SK-N-SH treated with all-trans-retinoic acid at 6 μM for 48 hours (cell line): ENCODE measurements at regions not wholly inside any gene's neighbourhood (a gene's known extent, or its start where the extent isn't known, plus 50 kb on each side); places are given as distances from the start of the nearest gene placed in this dataset.
"Not testable (repeated sequence)": the region's sequence is repeated elsewhere in the genome, so short reads cannot be mapped to it uniquely, and the experiment has no call there.

Source experiments
- ATAC-seq: fragments of 200-7000 bp; cut with Tn5 transposase; 3 replicates; pipeline ENCODE4 v1.9.1; 2020; ENCODE audit warnings: mild to moderate bottlenecking, moderate library complexity
- ARNTL ChIP-seq: fragments of 450-650 bp; formaldehyde crosslinking; IDR thresholded peaks from 2 replicates; pipeline ENCODE4 v1.5.0; 2020; ENCODE audit warnings: low read depth, mild to moderate bottlenecking, moderate library complexity, borderline replicate concordance
- BACH2 ChIP-seq: fragments of 250-450 bp; sonication (Bioruptor Pico); IDR thresholded peaks from 2 replicates; pipeline ENCODE4 v1.9.0; 2021; ENCODE audit warnings: mild to moderate bottlenecking, borderline replicate concordance
- CREB5 ChIP-seq: fragments of 250-450 bp; sonication (Bioruptor Pico); IDR thresholded peaks from 2 replicates; pipeline ENCODE4 v1.5.1; 2020; ENCODE audit warnings: low read depth, mild to moderate bottlenecking, moderate library complexity
- CSRNP3 ChIP-seq: fragments of 250-450 bp; sonication (Bioruptor Pico); IDR thresholded peaks from 2 replicates; pipeline ENCODE4 v1.5.1; 2021; ENCODE audit warnings: mild to moderate bottlenecking, moderate library complexity
- ESRRG ChIP-seq: fragments of 250-450 bp; sonication (Bioruptor Pico); IDR thresholded peaks from 2 replicates; pipeline ENCODE4 v1.6.1; 2021; ENCODE audit warnings: mild to moderate bottlenecking
- ISL1 ChIP-seq: fragments of 250-450 bp; sonication (Bioruptor Pico); IDR thresholded peaks from 2 replicates; pipeline ENCODE4 v2.1.2; 2022; ENCODE audit warnings: mild to moderate bottlenecking, moderate library complexity
- PATZ1 ChIP-seq: fragments of 250-450 bp; sonication (Bioruptor Pico); IDR thresholded peaks from 2 replicates; pipeline ENCODE4 v1.8.0; 2020; ENCODE audit warnings: mild to moderate bottlenecking, moderate library complexity, borderline replicate concordance
- POU6F1 ChIP-seq: fragments of 250-450 bp; sonication (Bioruptor Pico); IDR thresholded peaks from 2 replicates; pipeline ENCODE4 v1.8.0; 2021; ENCODE audit warnings: low read depth, mild to moderate bottlenecking, moderate library complexity, borderline replicate concordance
- RARB ChIP-seq: fragments of 250-450 bp; sonication (Bioruptor Pico); IDR thresholded peaks from 2 replicates; pipeline ENCODE4 v1.8.0; 2021; ENCODE audit warnings: mild to moderate bottlenecking, moderate library complexity
- SNAI2 ChIP-seq: fragments of 250-450 bp; sonication (Bioruptor Pico); IDR thresholded peaks from 2 replicates; pipeline ENCODE4 v1.5.0; 2020; ENCODE audit warnings: mild to moderate bottlenecking, moderate library complexity
- TOX ChIP-seq: fragments of 250-450 bp; sonication (Bioruptor Pico); IDR thresholded peaks from 2 replicates; pipeline ENCODE4 v1.8.0; 2021; ENCODE audit warnings: mild to moderate bottlenecking, moderate library complexity, borderline replicate concordance
- ZC3H10 ChIP-seq: fragments of 250-450 bp; sonication (Bioruptor Pico); IDR thresholded peaks from 2 replicates; pipeline ENCODE4 v1.5.1; 2021; ENCODE audit warnings: mild to moderate bottlenecking, moderate library complexity
- ZFP3 ChIP-seq: fragments of 250-450 bp; sonication (Bioruptor Pico); IDR thresholded peaks from 2 replicates; pipeline ENCODE4 v1.5.0; 2020; ENCODE audit warnings: mild to moderate bottlenecking, moderate library complexity
- ZNF70 ChIP-seq: fragments of 450-650 bp; formaldehyde crosslinking; IDR thresholded peaks from 2 replicates; pipeline ENCODE4 v1.5.0; 2020; ENCODE audit warnings: mild to moderate bottlenecking, moderate library complexity

GRCh38 chr4:189870511-189871234 lies 70.0 kb upstream of the FRG1 start:
- TF ChIP-seq BACH2 (CRISPR knock-in tag): no peak
- TF ChIP-seq ISL1: no peak
- no peak for TF ChIP-seq ZNF70 (CRISPR knock-in tag)
- no peak for TF ChIP-seq ESRRG
- TF ChIP-seq POU6F1 (CRISPR knock-in tag): no peak
- TF ChIP-seq CSRNP3 (CRISPR knock-in tag): no peak
- no peak for TF ChIP-seq CREB5 (CRISPR knock-in tag)
- no peak for TF ChIP-seq ZC3H10 (CRISPR knock-in tag)
- no peak for TF ChIP-seq ZFP3
- TF ChIP-seq RARB (CRISPR knock-in tag): no peak
- no peak for TF ChIP-seq SNAI2 (CRISPR knock-in tag)
- TF ChIP-seq ARNTL (CRISPR knock-in tag): no peak
- no peak for TF ChIP-seq TOX (CRISPR knock-in tag)
- no peak for ATAC-seq

GRCh38 chr4:189874591-189874990 lies 66.1 kb upstream of the FRG1 start:
- TF ChIP-seq CREB5 (CRISPR knock-in tag) (no peak), ESRRG (no peak), POU6F1 (CRISPR knock-in tag) (no peak), PATZ1 (CRISPR knock-in tag) (no peak)
- no peak for ATAC-seq

GRCh38 chr4:189881190-189881589 lies 59.5 kb upstream of the FRG1 start:
- ATAC-seq: not testable (repeated sequence)

GRCh38 chr4:189888407-189888806 lies 52.3 kb upstream of the FRG1 start:
- not testable (repeated sequence) for ATAC-seq
